Stimulated activated naive CD8-positive, alpha-beta T cell treated with anti-CD3 and anti-CD28 coated beads, Interleukin-15, Interleukin-2, amounts not matched to agents 100 U/mL and 50 U/mL, for 24 hours (primary cell): ENCODE measurements at regions not wholly inside any gene's neighbourhood (a gene's known extent, or its start where the extent isn't known, plus 50 kb on each side); places are given as distances from the start of the nearest gene placed in this dataset.

Experiments
- ATAC-seq: fragments of 150-1000 bp; cut with Tn5 transposase; one replicate; pipeline ENCODE4 v1.10.0; 2021
- DNase-seq: peaks from one replicate; pipeline ENCODE4 v3.0.0; 2021

DNA sequence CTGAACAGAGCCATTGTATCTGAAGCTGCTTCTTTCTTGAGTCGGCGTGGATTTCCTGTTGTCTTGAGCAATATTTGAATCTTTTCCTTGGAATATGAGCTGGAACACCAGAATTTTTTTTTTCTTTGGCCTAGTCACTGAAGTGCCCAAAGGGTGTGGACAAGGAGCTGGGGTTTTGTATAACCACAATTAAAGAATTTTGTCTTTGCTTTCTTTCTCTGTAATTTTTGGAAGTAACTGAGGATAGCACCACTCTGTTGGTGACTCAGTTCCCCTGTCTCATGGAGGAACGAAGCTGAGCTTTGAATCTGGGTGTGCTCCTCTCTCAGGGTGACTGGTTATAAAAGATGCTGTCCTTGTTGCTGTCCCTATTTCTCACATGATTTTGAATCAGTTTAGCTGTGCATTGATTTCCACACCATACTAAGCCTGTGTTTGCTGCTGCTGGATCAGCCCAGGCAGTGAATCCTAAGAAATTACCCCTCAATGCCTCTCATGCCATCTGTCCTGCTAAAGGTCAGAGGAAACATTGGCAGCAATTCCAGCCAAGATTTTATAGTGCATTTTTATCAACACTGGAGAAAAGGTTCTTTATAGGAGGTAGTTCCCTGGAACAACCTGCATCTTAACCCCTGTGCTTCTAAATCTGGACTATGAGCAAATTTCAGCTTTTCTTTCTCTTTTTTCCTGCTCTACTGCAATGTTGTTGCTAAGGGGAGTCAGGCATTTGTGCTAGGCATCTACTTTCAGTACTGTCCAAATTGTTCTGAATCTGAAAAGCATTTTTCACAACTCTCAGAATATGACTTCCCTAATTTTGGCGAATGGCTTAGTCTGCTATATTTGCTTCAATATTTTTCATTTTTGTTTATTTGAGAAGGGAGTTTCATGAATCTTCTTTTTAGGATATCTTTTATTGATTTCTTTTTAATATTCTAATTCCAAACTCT, 540.8 kb downstream of the SOX6 start:
- DNase-seq (no peak), ATAC-seq (no peak)

DNA sequence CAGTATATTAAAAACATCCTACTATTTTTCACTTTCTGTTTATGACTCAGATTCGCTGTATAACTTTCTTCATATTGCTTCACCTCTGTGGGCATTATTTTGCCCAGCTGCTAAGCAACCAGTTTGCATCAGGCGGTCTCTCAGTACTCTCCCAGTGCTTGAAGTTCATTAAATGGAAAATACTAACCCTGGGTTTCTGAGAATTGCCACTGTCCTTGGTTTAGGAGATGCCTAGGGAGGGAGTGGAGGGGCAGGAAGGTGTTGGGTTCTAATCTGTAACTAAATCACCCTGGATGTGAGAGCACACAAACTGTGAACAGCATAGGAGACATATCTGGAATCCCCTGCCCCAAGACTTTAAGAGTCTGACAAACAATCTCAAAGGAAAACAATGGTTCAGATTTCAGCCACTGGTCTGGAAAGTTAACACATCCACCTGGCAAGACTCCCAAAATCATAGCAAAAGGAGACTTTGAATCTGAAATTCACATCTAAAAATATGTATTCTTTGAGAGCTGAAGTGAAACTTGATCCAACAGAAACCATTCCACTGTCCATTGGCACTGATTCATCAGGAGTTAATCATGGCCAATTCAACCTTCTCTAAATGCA, 540.0 kb downstream of the SOX6 start:
- DNase-seq (no peak), ATAC-seq (peak; percentile 64)

DNA sequence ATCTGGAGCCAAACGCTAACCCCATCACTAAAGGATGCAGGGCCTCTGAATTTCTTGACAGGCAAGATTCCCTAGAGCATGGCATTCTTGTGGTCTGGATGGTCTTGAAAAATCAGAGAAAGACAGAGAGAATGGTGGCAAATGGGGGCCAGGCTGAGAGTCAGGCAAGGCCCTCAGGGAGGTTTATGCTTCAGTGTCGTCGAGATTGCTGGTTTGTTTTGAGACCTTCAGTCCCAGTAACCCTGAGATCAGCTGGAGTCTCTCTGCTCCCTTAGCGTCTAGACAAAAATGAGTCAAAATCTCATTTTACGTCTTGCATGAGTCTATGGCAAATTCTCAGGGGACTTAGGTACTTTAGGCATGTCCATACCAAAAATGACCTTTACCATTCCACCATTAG, 539.3 kb downstream of the SOX6 start:
- no peak for ATAC-seq

DNA sequence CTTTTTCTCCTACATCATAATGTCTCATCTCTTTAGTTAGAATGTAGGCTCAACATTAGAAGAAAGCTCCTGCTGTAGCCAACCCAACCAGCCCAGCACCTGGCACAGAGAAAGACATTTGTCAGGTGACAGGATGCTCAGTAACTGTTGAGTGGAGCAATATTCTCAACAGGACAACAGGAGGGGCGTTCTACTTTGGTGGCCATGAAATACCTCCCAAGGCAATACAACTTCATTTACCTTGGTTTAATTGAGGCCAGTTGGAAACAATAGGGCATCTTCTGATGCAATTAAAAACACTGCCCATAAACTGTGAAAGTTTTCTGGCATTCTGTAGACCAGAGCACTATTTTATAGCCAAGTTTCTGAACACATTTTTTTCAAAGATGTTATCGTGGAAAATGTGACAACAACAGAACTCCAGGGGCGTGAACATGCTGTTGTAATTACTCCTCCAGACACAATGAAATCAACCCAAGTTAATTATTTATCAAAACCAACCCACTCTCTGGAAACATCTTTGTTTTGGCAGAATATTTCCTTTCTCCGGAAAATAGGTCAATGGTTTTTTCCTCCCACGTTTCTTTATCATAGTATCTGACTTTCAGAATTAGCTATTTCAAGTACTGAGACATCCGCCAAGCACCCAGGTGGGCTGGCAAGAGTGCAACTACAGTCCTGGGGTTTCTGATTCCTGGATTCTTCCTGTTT, 538.1 kb downstream of the SOX6 start:
- ATAC-seq (peak; percentile 19), DNase-seq (no peak)

More for the DNA sequence above, 539.3 kb downstream of the SOX6 start:
- DNase-seq = no peak

DNA sequence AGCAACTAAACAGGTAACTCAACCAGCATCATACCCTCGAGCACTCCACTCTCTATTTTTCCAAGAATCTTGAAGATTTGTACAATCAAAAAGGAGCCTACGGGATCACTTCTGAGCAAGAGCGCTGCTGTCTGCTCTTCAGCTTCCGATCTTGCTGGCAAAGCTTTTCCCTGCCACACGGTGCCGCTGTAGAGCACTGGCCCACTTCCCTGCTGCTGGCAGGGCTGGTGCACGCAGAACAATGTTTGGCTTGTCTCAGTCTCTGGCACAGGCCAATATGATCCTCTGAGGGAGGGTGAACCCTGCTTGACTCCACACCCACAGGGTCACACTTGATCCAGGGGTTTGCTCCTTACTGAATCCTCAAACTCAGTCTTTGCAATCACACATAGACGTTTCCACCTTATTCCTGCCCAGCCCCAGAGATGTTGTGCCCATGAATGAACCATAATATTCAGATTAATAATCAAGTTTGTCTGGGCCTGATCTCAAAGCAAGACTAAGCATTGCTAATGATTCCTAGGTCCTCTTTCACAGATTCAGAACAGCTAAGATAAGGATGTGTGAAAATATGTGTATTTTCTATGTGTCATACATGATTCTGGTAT, 536.6 kb downstream of the SOX6 start:
- ATAC-seq (peak; percentile 10), DNase-seq (peak; percentile 44)

DNA sequence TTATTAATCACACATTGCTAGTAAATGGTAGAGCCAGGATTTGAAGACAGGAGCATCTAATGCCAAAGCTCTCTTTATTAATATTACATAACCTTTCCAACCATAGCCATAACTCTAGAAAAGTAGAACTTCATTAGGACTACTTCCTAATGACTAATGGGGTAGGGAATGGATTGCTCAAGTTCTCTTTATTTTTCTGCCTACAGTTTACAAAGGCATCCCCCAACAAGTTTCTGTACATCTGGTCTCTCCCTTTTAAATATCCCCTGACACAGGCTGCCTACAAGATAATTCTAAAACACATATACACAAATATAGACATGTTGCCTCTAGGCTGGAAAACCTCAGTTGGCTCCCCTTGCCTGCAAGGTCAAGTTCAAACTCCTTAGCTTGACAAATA, 534.9 kb downstream of the SOX6 start:
- DNase-seq (no peak), ATAC-seq (no peak)

DNA sequence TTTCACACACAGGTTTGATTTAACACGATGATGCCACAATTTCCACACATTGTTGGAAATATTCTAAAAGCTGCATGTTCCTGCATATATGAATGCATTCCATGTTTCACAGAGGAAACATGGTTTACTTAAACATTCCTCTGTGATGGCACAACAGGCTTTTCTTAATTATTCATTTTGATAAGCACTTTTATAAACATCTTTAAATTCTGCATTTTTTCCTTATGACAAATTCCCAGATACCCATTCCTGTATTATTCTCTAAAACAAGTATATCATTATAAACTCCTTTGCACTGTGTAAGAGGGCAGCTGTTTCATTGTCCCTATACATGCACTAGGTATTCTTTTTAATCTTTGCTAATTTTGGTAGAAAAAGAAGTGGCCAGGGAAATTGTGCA, 532.3 kb downstream of the SOX6 start:
- no peak for ATAC-seq

DNA sequence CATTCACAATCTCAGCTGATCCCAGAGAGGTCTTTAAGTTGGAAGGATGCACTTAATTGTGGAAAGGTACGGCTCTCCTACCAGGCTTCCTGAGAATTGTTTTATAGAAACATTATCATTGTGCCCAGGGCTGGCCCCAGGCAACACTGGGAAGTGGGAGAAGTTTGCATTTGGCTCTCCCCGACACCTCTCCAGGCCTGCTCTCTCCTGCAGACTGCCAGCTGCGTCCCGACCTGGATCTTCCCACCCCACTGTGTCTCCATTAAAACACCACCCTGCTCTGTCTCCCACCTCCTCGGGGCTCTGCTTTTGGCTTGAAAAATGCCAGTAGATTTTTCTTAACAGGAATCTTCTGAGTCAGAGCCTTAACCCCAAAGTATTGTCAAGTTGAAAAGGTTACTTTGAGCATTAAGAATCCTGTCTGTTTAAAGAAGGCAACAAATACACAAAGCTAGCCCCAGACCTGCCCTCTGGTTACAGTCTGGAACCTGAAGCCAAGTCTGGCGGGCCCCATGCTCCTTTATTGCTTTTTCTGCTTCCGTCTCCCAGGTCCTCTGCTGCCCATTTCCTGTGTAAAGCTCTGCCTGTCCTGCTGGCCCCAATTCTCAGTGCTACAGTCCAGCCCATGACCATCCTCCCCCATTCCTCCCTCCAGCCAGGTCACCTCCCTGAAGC, 530.2 kb downstream of the SOX6 start:
- DNase-seq (no peak), ATAC-seq (no peak)

More for the DNA sequence above, 532.3 kb downstream of the SOX6 start:
- no peak for DNase-seq

DNA sequence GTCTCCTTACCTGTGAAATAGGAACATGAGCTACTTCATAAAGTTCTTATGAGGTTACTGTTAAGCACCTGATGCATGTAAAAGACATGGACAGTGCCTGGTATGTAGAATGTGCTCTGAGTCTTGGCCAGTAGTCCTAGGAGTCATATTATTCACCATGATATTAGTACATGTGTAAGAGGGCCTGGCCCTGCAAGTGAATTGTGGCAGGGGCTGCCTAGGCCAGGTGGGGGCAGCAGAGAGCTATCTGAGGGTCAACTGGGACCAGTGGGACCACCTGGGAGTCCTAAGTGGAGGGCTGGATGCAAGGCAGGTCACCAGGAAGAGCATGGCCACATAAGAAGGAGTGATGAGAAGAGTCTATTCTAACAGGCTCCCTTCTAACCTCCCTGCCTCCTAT, 529.5 kb downstream of the SOX6 start:
- ATAC-seq = peak; percentile 40
- peak; percentile 41 for DNase-seq

DNA sequence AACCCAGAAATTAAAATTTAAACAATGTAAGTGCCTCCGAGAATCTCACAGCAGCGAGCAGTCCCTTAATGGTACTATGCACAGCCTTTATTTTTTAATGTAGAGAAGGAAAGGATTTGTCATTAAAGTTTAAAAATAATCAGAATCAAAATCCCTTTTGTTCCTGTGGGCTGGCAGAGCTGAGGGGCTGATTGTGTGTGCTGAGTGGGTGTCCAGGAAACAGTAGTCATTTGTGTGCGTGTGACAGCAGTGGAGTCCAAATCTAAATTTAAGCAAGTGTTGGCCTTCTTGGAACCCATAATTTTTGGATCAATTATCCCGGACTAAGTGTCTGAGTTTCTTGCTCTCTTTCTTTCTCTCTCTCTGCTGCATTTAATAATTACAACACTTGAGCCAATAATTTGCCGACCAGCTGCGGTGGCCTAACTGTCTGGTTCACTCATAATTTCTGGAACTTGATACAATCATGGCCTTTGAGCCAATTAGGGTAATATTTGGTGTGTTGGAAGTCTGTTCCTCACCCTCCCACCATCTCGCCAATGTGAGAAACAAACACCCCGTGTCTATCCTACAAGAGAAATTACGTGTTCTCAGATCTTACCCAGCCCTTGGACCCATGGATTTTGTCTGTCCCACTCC, 528.0 kb downstream of the SOX6 start:
- DNase-seq (no peak), ATAC-seq (no peak)

DNA sequence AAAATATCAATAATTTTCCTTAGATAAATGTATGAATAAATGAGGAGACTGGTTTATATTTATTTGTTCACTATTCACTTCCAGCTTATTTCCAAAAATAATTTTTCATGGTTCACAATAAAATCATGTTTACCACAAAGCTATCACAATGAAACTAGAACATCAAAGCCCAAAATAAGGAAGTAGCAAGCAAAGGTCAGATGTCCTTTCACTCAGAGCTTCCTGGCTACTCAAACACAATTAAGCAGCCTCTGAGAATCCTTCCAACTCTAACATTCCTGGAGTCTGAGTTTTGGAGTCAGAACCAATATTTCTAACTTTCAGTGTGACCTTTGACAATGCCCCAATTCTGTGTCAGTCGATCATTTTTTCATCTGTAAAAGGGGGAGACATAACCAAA, 527.0 kb downstream of the SOX6 start:
- ATAC-seq (no peak), DNase-seq (no peak)

DNA sequence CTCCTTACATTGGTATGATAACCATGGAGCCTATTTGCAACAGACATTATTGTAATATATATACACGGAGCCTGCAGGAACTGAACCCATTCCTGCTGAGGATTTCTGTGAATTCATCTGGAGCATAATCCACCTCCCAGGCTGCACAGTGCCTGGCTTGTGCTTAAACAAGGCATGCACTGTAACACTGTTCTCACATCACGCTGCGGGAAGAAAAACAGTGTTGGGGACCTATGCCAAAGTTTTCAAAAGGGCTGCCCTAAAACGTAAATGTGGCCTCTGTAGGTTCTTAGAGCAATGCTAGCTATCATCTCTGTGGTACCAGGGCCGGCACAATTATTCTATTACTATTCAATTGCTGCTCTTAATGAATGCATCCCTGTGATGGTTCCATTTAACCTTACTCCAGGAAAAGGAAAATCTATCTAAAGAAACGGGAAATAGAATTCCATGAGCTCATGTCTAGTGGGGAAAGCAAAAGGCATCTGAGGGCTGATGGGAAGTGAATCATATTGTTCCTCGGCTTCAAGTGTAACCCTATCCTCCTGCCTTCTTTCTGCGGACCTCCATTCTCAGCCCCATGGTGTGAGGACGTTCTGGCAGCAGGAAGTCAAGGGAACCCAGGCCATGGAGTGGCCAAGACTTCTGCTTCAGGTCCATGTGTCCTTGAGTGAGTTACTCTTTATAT, 525.5 kb downstream of the SOX6 start:
- ATAC-seq = no peak
- no peak for DNase-seq

DNA sequence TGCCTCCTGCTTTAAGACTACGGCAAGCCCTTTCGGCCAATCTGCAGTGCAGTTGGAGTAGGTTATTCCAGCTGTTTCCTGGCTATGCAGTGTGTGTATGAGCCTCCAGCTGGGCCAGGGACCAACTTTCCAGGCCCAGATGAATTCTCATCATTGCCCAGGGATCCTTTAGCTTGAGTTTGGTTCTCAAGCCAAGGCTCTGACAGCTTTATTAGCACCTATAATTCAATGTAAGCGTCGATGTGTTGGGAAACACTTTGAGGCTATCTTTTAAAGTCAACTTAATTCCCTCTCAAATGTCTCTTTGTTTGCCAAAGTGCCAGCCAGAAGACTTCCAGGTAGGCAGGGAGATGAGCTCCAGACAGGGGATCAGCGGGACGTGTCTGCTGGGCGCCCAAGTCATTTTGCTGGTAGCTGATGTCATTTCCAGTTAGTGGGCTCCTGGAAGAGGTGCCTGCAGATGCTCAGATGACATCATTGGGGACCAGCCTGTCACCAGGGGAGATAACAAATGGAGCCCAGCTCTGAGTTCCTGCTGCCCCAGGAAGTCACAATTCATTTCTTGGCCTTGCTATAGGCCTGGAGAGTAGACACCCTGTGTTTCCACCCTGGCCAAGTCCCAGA, 520.4 kb downstream of the SOX6 start:
- DNase-seq (no peak), ATAC-seq (no peak)

DNA sequence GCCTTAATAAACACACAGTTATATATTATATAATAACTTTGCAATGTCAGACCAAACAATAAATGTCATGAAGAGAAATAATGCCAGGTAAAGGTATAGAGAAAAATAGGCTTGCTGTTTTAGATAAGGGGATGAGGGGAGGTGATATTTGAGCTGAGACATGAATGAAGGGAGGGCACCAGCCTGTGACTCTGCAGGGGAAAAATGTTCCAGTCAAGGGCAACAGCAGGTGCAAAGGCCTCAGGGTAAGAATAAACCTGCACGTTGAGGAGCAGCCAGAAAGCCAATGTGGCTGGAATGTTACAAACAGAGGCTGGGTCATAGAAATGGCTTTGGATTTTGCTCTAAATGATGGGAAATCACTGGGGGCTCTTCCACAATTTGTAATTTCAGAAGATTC, 519.6 kb downstream of the SOX6 start:
- DNase-seq = no peak
- ATAC-seq = no peak

DNA sequence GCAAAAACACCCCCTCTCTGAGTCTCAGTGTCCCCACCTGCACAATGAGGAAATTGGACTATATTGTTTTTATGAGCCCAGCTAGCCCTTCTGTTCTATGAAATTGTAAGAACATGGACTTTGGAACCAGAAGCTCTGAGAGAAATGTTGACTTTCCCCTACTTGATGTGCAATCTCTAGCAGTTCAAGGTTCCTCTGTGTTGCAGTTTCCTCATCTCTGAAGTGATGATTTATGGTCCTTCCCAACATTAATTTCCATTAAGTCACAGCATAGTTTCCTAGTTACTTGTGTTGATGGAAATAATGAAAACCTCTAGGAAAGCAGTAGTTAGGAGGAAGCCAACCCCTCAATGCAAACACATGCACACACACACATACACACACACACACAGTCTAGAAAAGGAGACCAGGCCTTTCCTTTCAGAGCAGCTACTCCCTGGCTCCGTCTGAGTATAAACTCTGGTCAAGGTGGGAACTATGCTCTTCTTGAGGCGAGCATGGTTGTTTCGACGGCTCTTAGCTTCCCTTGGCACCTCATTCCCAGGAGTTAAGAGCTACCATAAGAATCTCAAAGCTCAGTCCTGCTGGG, 518.4 kb downstream of the SOX6 start:
- ATAC-seq (no peak), DNase-seq (no peak)

DNA sequence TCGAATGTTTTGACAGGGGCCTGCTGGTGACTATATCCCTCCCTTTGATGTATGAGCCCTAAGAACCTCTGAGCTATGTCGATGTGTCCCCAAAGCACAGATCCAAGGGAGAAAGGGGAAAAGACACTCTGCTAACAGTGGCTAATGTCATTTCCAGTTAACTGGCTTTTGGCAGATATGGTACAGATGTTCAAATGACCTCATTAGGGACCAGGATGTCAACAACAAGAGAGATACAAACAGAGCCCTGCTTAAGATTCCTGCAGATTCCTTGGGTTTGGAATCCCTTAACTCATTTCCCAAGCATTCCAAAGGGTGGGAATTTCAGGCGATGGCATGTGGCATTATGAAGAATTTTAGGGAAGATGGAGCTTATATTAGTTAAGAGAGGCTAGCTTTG, 517.3 kb downstream of the SOX6 start:
- DNase-seq = no peak
- no peak for ATAC-seq

DNA sequence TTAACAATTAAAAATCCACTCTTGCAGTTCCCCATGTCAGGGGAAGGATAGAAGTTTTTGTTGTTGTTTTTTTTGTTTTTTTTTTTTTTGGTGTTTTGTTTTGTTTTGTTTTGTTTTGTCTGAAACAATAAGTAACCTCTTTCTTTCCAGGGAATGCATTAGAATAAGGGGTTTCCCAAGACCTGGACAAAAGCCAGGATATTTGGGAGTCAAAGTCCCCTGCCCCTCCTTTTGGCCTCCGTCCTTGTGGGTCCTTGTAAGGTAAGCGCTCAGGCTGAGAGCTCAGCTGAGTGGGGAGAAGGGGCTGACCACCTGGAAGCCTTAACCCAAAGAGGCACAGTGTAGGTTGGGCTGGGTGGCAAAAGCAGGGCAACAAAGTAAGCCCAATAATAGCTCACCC, 515.4 kb downstream of the SOX6 start:
- DNase-seq (no peak), ATAC-seq (no peak)

DNA sequence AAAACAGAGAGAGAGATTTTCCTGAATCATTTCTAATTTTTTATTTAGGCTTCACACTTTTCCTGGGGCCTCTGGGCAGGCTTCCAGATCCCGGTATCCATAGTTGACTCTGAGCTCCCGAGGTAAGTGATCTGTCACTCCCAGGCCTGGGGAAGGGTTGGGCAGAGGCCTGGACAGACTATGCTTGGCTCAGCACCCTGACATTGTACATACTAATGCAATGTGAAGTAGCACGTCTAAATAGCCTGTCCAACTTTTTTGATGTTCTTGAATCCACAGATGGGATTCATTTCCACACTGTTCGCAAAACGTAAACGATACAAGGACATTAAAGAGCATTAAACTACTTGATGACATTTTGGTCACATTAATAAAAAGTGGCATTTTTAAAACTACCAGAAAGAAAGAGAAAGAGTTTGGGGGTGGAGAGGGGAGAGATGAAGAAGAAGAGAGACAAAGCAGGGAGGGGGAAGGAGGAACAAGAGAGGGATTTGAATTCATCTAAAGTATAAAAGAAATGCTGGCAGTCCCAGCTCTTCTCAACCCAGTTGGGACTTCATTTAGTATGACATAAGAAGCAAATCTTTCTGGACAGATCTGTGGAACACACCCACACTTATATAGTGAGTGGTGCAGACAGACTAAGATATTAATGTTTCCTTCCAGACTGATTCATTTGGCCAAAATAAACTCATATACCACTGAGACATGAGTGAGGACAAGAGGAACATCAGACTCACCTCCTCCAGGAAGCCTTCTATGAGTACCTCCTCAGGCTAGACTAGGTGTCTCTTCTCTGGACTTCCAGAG, 514.2 kb downstream of the SOX6 start:
- no peak for ATAC-seq
- no peak for DNase-seq

DNA sequence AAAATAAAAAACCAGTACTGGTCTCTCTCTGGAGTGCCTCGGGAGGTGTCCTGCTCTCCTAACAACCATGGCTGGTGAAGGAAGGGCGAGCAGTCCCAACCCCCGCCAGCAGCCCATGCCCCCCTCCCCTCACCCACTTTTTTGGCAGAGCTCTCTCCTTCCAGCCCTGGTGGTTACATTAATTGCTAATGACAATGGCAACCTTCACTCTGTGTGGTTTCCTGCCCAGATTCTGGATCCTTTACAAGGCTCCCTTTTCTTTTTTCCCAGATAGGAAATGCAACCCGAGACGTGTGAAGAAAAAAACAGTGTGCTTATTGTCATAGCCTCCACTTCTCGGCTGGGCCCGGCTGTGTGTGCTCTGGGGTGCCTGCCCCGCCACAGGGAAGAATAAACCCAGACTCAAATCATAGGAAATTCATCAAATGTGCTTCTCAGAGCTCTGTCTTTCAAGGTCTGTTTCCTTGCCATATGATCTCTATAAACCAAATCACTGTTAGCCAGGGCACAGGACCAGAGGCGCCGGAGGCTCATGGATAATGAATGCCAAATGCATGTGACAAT, 513.0 kb downstream of the SOX6 start:
- DNase-seq = no peak
- no peak for ATAC-seq
